Activated naive CD4-positive, alpha-beta T cell treated with anti-CD3 and anti-CD28 coated beads, Interleukin-2, amount 50 U/mL, for 72 hours (primary cell): ENCODE measurements at regions not wholly inside any gene's neighbourhood (a gene's known extent, or its start where the extent isn't known, plus 50 kb on each side); places are given as distances from the start of the nearest gene placed in this dataset.
A peak's percentile ranks its signal among the peaks of the same experiment; 100 is the strongest.
"Not testable (repeated sequence)": the region's sequence is repeated elsewhere in the genome, so short reads cannot be mapped to it uniquely, and the experiment has no call there.

Source experiments
- ATAC-seq, 2 donors: fragments of 150-1000 bp; cut with Tn5 transposase; 2 replicates each; pipeline ENCODE4 v1.10.0; 2021; ENCODE audit warnings: mild to moderate bottlenecking in 2 of 2, moderate library complexity in 2 of 2
- DNase-seq, 2 donors: peaks; one replicate each; pipeline ENCODE4 v3.0.0; 2021 to 2022; ENCODE audit warnings: low spot score in 2 of 2
- H3K27ac Mint-ChIP-seq, 2 donors: one replicate each; pipeline ENCODE4 v1.8.0; 2022; ENCODE audit warnings: mild to moderate bottlenecking in 2 of 2, mixed read lengths in 2 of 2
- H3K36me3 Mint-ChIP-seq, 2 donors: one replicate each; pipeline ENCODE4 v1.8.0; 2022; ENCODE audit warnings: mixed read lengths in 2 of 2
- H3K9me3 Mint-ChIP-seq, 2 donors: one replicate each; pipeline ENCODE4 v1.8.0; 2022; ENCODE audit warnings: mixed read lengths in 2 of 2

DNA sequence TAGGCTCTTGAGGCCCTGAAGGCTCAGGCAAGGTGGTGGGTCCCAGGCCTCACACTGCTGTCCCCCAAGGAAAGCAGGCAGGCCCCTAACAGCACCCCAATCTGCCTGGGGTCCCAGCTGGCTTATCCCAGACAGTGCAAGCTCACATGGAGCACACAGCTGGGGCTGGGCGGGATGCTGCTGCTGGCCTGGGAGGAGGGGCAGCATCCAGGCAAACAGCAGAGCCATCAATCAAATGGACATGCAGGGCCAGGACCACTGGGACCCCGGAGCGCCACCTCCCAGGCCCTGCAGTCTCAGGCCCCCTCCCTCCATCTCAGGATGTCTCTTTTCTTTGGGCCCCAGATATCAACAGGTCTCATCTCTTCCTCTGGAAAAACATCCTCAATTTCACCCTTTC, 140.3 kb downstream of the BRD1 start:
- no peak for ATAC-seq
- H3K9me3 Mint-ChIP-seq: no peaks in the 10 kb centered on the region
- DNase-seq: no peak
- H3K27ac Mint-ChIP-seq: no peak overlapping the region
- no peaks in the 10 kb centered on the region for H3K36me3 Mint-ChIP-seq

DNA sequence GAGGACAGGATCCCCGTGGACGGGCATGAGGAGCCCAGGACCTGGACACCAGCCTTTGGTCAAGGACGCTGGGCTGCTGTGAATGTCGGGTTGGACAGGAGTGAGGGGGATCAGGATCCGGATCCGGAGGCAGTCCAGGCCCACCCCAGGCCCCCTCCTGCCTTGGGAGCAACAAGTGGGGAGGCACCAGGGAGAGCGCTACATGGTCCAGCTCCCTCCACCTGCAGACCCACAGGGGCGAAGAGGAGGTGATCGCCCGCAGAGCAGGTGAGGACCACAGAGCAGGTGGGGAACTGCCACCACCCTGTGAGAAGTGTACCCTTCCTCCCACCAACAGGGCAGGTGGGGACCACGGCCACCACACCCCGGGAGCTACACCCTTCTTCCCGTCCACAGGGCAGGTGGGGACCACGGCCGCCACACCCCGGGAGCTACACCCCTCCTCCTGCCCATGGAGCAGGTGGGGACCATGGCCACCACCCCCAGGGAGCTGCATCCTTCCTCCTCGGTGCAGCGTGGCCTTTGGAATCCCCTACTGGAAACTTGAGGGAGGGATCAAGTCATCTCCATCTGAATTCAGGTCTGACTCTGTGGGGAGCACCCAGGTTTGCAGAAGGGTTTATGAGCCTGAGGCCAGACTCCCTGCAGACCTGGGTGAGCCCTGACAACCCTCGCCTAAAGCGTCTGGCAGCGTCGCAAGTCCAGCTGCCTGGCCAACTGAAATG, 141.0 kb downstream of the BRD1 start:
- ATAC-seq: no peak
- H3K27ac Mint-ChIP-seq: no peak overlapping the region
- H3K9me3 Mint-ChIP-seq: no peaks in the 10 kb centered on the region
- H3K36me3 Mint-ChIP-seq: no peaks in the 10 kb centered on the region
- DNase-seq: no peak

GRCh38 chr22:49685686-49686085, 142.0 kb downstream of the BRD1 start:
- ATAC-seq (no peak), DNase-seq (no peak)
- Mint-ChIP-seq H3K27ac (no peak overlapping the region), H3K36me3 (no peaks in the 10 kb centered on the region), H3K9me3 (no peaks in the 10 kb centered on the region)

DNA sequence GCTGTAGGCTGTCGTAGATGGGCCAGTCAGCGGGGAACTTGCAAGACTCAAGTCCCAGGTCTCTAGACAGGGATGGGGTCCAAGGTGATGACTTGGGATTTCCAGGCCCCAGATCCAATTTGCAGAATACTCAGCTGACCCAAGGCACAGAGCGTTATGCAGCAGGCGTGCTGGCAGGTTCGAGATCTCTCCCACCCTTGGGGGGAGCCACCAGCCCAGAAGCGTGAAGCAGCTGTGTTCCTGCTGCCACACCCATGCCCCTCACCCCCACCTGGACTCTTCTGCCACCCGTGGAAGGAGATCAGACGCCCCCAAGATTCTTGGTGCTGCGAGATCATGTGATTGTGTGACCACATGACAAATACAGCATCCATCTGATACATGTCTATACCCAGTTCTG, 142.6 kb downstream of the BRD1 start:
- ATAC-seq (no peak), DNase-seq (no peak)
- peak overlapping the region in 1 of 2 donors; percentile 57 for H3K27ac Mint-ChIP-seq
- no peaks in the 10 kb centered on the region for H3K36me3 Mint-ChIP-seq
- no peaks in the 10 kb centered on the region for H3K9me3 Mint-ChIP-seq

GRCh38 chr22:49683032-49683431, 144.6 kb downstream of the BRD1 start:
- H3K9me3 Mint-ChIP-seq: no peaks in the 10 kb centered on the region
- no peak overlapping the region for H3K27ac Mint-ChIP-seq
- no peaks in the 10 kb centered on the region for H3K36me3 Mint-ChIP-seq
- DNase-seq: no peak
- no peak for ATAC-seq

DNA sequence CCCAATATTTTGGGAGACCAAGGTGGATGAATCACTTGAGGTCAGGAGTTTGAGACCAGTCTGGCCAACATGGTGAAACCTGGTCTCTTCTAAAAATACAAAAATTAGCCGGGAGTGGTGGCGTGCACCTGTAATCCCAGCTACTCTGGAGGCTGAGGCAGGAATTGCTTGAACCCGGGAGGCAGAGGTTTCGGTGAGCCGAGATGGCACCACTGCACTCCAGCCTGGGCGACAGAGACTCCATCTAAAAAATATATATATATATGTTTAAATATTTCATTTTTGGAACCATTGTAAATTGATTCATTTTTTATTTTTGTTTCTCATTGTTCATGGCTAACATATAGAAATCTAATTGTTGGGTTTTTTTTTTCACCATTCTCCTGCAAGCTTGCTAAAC, 146.9 kb downstream of the BRD1 start:
- not testable (repeated sequence) for H3K36me3 Mint-ChIP-seq, H3K9me3 Mint-ChIP-seq, DNase-seq, ATAC-seq, H3K27ac Mint-ChIP-seq

GRCh38 chr22:49678842-49679170, 148.9 kb downstream of the BRD1 start:
- Mint-ChIP-seq H3K36me3 (no peaks in the 10 kb centered on the region), H3K27ac (no peak overlapping the region)
- ATAC-seq: no peak

GRCh38 chr22:49678137-49678841, 149.4 kb downstream of the BRD1 start:
- ATAC-seq (peak in 1 of 2 donors; percentile 13), DNase-seq (no peak)
- Mint-ChIP-seq H3K36me3 (no peaks in the 10 kb centered on the region), H3K9me3 (no peaks in the 10 kb centered on the region), H3K27ac (no peak overlapping the region)

More at GRCh38 chr22:49678842-49679170, 148.9 kb downstream of the BRD1 start:
- no peak for DNase-seq
- no peaks in the 10 kb centered on the region for H3K9me3 Mint-ChIP-seq

- Mint-ChIP-seq H3K27ac (no peak overlapping the region), H3K9me3 (no peaks in the 10 kb centered on the region), H3K36me3 (no peaks in the 10 kb centered on the region)
- ATAC-seq (no peak), DNase-seq (no peak)
Measured at GRCh38 chr22:49677495-49677889, 150.2 kb downstream of the BRD1 start.

DNA sequence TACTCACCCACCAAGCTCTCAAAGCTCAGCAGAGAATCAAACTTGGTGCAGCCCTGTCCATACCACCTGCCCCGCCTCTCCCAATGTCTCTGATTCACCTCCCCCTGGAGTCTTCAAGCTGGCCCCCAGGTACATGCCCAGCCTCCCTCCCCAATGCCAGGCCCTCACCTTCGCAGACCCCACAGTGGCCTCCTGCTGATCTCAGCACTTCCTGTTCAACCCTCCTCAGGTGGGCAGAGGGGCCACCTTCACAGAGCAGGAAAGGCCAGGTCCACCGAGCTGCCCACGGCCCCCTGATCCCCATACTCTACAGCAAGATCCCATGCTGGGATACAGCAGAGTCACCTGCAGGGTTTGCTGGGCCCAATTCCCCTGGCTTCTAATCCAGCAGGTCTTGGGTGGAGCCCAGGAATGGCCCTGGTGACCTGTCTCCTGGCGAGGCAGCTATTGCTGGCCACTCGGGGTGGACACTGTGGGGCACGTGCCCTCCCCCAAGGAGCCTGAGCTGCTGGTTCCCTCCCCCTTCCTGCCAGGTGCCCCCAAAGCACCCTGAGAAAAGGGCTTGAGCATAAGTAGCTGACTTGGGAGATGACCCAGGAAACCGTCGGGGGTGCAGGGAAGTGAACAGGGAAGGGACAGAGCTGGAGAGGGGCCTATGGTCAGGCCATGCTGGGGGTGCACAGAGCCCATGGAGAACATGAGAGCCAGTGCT, 150.7 kb downstream of the BRD1 start:
- DNase-seq: no peak
- H3K9me3 Mint-ChIP-seq: no peaks in the 10 kb centered on the region
- no peaks in the 10 kb centered on the region for H3K36me3 Mint-ChIP-seq
- no peak overlapping the region for H3K27ac Mint-ChIP-seq
- ATAC-seq: no peak

GRCh38 chr22:49676230-49676629, 151.4 kb downstream of the BRD1 start:
- DNase-seq: no peak
- peaks cover 0 to 6% of the 10 kb centered on the region in 2 donors for H3K36me3 Mint-ChIP-seq
- H3K9me3 Mint-ChIP-seq: no peaks in the 10 kb centered on the region
- ATAC-seq: no peak
- H3K27ac Mint-ChIP-seq: no peak overlapping the region

DNA sequence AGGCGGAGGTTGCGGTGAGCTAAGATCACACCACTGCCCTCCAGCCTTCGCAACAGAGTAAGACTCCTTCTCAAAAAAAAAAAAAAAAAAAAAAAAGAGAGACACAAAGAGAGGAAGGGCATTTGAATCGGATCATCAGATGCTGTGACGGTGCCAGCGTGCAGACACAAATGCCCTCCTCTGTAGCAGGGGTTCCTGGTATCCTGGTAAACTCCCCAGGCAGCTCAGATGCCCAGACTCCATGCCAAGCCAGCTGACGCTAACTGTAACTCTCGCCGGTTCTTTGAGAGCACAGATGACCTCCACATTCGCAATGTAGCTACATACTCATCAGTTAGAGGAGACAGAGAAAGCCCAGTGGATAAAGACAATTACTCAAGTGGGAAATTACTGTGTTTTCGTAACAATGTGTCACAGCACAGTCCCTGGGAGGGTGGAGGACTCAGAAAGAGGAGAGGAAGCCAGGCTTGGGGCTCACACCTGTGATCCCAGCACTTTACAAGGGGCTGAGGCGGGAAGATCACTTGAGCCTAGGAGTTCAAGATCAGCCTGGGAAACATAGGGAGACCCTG, 153.1 kb downstream of the BRD1 start:
- Mint-ChIP-seq H3K36me3 (peaks cover under 1 to 9% of the 10 kb centered on the region in 2 donors), H3K27ac (no peak overlapping the region), H3K9me3 (no peaks in the 10 kb centered on the region)
- ATAC-seq (no peak), DNase-seq (no peak)

DNA sequence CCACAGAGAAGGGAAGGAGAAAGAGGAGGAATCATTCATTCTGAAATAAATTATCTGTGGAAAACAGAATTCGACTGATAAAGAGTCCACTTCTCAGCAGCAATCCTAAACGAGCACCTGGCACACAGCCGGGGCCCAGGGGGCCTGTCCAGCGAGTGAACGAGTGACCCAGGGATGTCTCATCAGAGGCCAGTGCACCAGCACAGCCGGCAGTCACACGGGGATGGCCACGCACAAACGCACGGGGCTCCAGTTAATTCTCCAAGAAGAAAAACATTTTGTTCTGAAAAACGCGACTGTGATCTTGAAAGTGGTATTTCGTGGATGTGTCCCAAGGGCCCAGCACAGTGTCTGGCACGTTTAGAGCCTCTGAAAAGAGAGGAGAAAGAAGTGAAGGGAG, 154.6 kb downstream of the BRD1 start:
- Mint-ChIP-seq H3K27ac (no peak overlapping the region), H3K36me3 (peaks cover 9 to 15% of the 10 kb centered on the region in 2 donors), H3K9me3 (no peaks in the 10 kb centered on the region)
- no peak for DNase-seq
- ATAC-seq: no peak

DNA sequence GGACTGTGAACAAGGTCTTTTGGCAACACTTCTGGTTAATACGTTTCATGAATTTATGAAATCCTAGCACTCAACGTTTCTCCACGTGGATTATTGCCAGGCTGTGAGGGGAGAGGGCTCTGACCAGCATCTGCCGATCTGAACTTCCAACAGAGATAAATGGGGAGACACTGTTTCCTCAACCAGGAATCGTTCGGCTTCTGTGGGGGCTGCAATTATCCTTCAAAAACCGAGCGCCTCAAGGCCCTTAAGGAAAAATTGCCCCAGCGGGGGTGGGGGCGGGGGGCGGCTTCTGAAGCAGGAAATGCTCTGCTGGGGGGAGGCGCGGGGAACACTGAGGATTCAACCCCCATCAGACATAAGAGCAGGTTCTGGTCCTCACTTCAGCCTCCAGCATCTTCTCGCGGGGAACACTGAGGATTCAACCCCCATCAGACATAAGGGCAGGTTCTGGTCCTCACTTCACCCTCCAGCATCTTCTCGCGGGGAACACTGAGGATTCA, 155.6 kb downstream of the BRD1 start:
- Mint-ChIP-seq H3K9me3 (no peaks in the 10 kb centered on the region), H3K27ac (no peak overlapping the region), H3K36me3 (peaks cover 9 to 15% of the 10 kb centered on the region in 2 donors)
- ATAC-seq (no peak), DNase-seq (no peak)

GRCh38 chr22:49671331-49672013, 156.2 kb downstream of the BRD1 start:
- H3K9me3 Mint-ChIP-seq: no peaks in the 10 kb centered on the region
- peaks cover 9 to 15% of the 10 kb centered on the region in 2 donors for H3K36me3 Mint-ChIP-seq
- no peak overlapping the region for H3K27ac Mint-ChIP-seq
- no peak for ATAC-seq
- DNase-seq: no peak

GRCh38 chr22:49670456-49671330, 157.0 kb downstream of the BRD1 start:
- ATAC-seq (peak; percentile 66 to 73), DNase-seq (peak; percentile 29 to 53)
- Mint-ChIP-seq H3K36me3 (peaks cover 9 to 15% of the 10 kb centered on the region in 2 donors), H3K27ac (no peak overlapping the region), H3K9me3 (no peaks in the 10 kb centered on the region)
